GM23248 (cell line): ENCODE measurements at regions not wholly inside any gene's neighbourhood (a gene's known extent, or its start where the extent isn't known, plus 50 kb on each side); places are given as distances from the start of the nearest gene placed in this dataset.

Source experiments
- DNase-seq: peaks from one replicate; pipeline ENCODE4 v3.0.0-alpha.2; 2015
- H2AFZ ChIP-seq: fragments of 200-600 bp; sonication (generic); 2 replicates; pipeline ENCODE4 v1.6.1; 2016; ENCODE audit warnings: antibody characterized with exemption
- H3F3A ChIP-seq: fragments of 200-600 bp; sonication (generic); 2 replicates; pipeline ENCODE4 v1.6.1; 2016; ENCODE audit warnings: mild to moderate bottlenecking, antibody characterized with exemption, mixed run types; ENCODE audit not compliant: insufficient read depth
- H3K27ac ChIP-seq: fragments of 200-600 bp; sonication (generic); 2 replicates; pipeline ENCODE4 v1.5.1; 2016; ENCODE audit warnings: mild to moderate bottlenecking
- H3K27me3 ChIP-seq: fragments of 200-600 bp; sonication (generic); replicated peaks from 2 replicates; pipeline ENCODE4 v1.6.1; 2016; ENCODE audit warnings: mild to moderate bottlenecking; ENCODE audit not compliant: insufficient read depth
- H3K36me3 ChIP-seq: fragments of 200-600 bp; sonication (generic); 2 replicates; pipeline ENCODE4 v1.6.1; 2016; ENCODE audit warnings: low read depth, mild to moderate bottlenecking
- H3K4me1 ChIP-seq: fragments of 200-600 bp; sonication (generic); 2 replicates; pipeline ENCODE4 v1.6.1; 2016; ENCODE audit warnings: mild to moderate bottlenecking; ENCODE audit not compliant: insufficient read depth
- H3K4me2 ChIP-seq: fragments of 200-600 bp; sonication (generic); one replicate; pipeline ENCODE4 v1.6.1; 2016; ENCODE audit warnings: mild to moderate bottlenecking; ENCODE audit not compliant: unreplicated experiment
- H3K4me3 ChIP-seq: fragments of 200-600 bp; sonication (generic); 2 replicates; pipeline ENCODE4 v1.5.1; 2016; ENCODE audit warnings: mild to moderate bottlenecking
- H3K79me2 ChIP-seq: fragments of 200-600 bp; sonication (generic); 2 replicates; pipeline ENCODE4 v1.6.1; 2016; ENCODE audit warnings: mild to moderate bottlenecking; ENCODE audit not compliant: insufficient read depth
- H3K9ac ChIP-seq: fragments of 200-600 bp; sonication (generic); 2 replicates; pipeline ENCODE4 v1.6.1; 2016; ENCODE audit warnings: mild to moderate bottlenecking
- H3K9me2 ChIP-seq: fragments of 200-600 bp; sonication (generic); 2 replicates; pipeline ENCODE4 v1.6.1; 2016; ENCODE audit warnings: mixed run types, mild to moderate bottlenecking, moderate library complexity; ENCODE audit not compliant: insufficient read depth
- H3K9me3 ChIP-seq: fragments of 200-600 bp; sonication (generic); one replicate; pipeline ENCODE4 v1.6.1; 2017; ENCODE audit warnings: low read depth
- H4K20me1 ChIP-seq: fragments of 200-600 bp; sonication (generic); 2 replicates; pipeline ENCODE4 v1.6.0; 2016; ENCODE audit not compliant: insufficient read depth
- EZH2 ChIP-seq: fragments of 200-600 bp; sonication (generic); IDR thresholded peaks from 2 replicates; pipeline ENCODE4 v1.6.1; 2018; ENCODE audit warnings: antibody characterized with exemption, mild to moderate bottlenecking; ENCODE audit not compliant: insufficient read depth, poor library complexity, severe bottlenecking
- EZH2phosphoT487 ChIP-seq: fragments of 200-600 bp; sonication (generic); IDR thresholded peaks from 2 replicates; pipeline ENCODE4 v1.6.1; 2018; ENCODE audit warnings: antibody characterized with exemption, moderate library complexity, mild to moderate bottlenecking, low read depth; ENCODE audit not compliant: insufficient read depth
- WGBS, 2 experiments: methylation state at CpG; one replicate each; pipeline ENCODE4 v1.1.6; 2015 to 2017; ENCODE audit warnings: low lambda C conversion rate in 2 of 2, low coverage in 1 of 2; ENCODE audit errors: missing lambda C conversion rate in 2 of 2; 5-methylcytosine and 5-hydroxymethylcytosine counted together
- in situ Hi-C: fragments of 300-500 bp; cut with MboI; formaldehyde crosslinking; loops from 2 replicates; pipeline ENCODE4 v1.15.0; 2020

DNA sequence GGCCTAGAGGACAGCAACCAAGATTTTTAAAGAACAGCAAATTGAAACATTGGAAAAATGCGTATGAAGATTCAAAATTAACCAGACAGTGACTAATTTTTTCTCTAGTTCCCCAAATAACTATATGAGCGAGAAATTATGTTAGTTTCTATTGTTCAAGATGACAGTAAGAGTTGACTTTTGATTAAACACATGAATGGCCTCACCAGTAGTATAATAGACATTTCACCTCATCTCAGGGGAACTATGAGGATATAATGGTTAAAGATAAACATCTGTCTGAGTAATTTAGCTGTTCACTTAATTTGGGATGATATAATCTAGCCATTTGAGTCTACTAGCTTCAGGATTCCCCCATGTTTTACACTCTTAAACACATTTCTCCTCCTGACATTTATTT, 380.9 kb upstream of the NWD2 start:
- DNase-seq, result no peak
- H4K20me1 ChIP-seq, result no peaks in the 10 kb centered on the region
- no peaks in the 10 kb centered on the region for H3K36me3 ChIP-seq
- H3K27me3 ChIP-seq, result no peaks in the 10 kb centered on the region
- H3K27ac ChIP-seq, result no peak overlapping the region
- H3K4me3 ChIP-seq, result no peak overlapping the region
- in situ Hi-C loops, result no loop called here
- H3K4me1 ChIP-seq, result no peaks in the 10 kb centered on the region
- H2AFZ ChIP-seq, result no peak overlapping the region
- H3K9ac ChIP-seq, result no peak overlapping the region
- no peaks in the 10 kb centered on the region for H3F3A ChIP-seq
- no peaks in the 10 kb centered on the region for H3K79me2 ChIP-seq
- H3K4me2 ChIP-seq, result no peak overlapping the region
- H3K9me3 ChIP-seq, result no peaks in the 10 kb centered on the region
- no peak for TF ChIP-seq EZH2
- no peak for TF ChIP-seq EZH2phosphoT487
- WGBS, 2 experiments, result 3 to 8% methylated on average over 2 of the region's 2 CpGs
- no peaks in the 10 kb centered on the region for H3K9me2 ChIP-seq

GRCh38 chr4:36870121-36870520, 374.4 kb upstream of the NWD2 start:
- Histone ChIP-seq H3F3A (no peaks in the 10 kb centered on the region), H3K4me3 (no peak overlapping the region), H4K20me1 (no peaks in the 10 kb centered on the region), H2AFZ (no peak overlapping the region), H3K4me1 (no peaks in the 10 kb centered on the region), H3K9me2 (no peaks in the 10 kb centered on the region), H3K27me3 (no peaks in the 10 kb centered on the region), H3K4me2 (no peak overlapping the region), H3K27ac (no peak overlapping the region), H3K9ac (no peak overlapping the region), H3K36me3 (no peaks in the 10 kb centered on the region), H3K79me2 (no peaks in the 10 kb centered on the region), H3K9me3 (no peaks in the 10 kb centered on the region)
- in situ Hi-C loops, result no loop called here
- TF ChIP-seq EZH2phosphoT487 (no peak), EZH2 (no peak)
- no peak for DNase-seq

- Histone ChIP-seq H3F3A (no peaks in the 10 kb centered on the region), H3K36me3 (no peaks in the 10 kb centered on the region), H3K79me2 (no peaks in the 10 kb centered on the region), H3K27ac (no peak overlapping the region), H3K9ac (no peak overlapping the region), H3K4me1 (no peaks in the 10 kb centered on the region), H3K4me2 (no peak overlapping the region), H3K9me2 (no peaks in the 10 kb centered on the region), H3K27me3 (no peaks in the 10 kb centered on the region), H2AFZ (no peak overlapping the region), H3K4me3 (no peak overlapping the region), H3K9me3 (no peaks in the 10 kb centered on the region), H4K20me1 (no peaks in the 10 kb centered on the region)
- TF ChIP-seq EZH2phosphoT487 (no peak), EZH2 (no peak)
- no peak for DNase-seq
- in situ Hi-C loops, result no loop called here
- 2 to 4% methylated on average over 1 of the region's 1 CpG for WGBS, 2 experiments
These were observed 371.9 kb upstream of the NWD2 start for GRCh38 chr4:36872679-36873078.

DNA sequence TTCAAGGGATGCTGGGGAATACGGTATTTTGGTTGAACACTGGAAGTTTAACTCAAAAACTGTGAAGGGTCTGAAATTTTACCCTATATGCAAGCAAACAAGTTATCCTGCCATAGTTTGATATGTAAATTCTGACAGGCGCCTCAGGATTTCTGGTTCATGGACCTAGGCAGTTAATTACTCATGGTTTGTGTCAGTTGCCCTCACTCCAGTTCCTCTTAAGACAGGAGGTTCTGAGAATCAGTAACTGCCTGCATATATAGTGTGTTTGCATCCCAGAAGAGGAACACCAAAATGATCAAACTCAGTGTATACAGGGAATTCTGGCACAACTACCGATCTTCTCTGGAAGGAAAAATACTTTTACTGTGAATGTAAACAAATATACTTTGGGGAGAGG, 360.4 kb upstream of the NWD2 start:
- H3K4me1 ChIP-seq, result no peaks in the 10 kb centered on the region
- no peaks in the 10 kb centered on the region for H4K20me1 ChIP-seq
- H3K9me2 ChIP-seq, result no peaks in the 10 kb centered on the region
- H3K36me3 ChIP-seq, result no peaks in the 10 kb centered on the region
- DNase-seq, result no peak
- no peak overlapping the region for H3K4me2 ChIP-seq
- WGBS, 2 experiments, result 10 to 16% methylated on average over 3 of the region's 3 CpGs
- no peak overlapping the region for H3K9ac ChIP-seq
- H3K27ac ChIP-seq, result no peak overlapping the region
- no peaks in the 10 kb centered on the region for H3F3A ChIP-seq
- peaks cover 3% of the 10 kb centered on the region for H3K9me3 ChIP-seq
- in situ Hi-C loops, result no loop called here
- no peaks in the 10 kb centered on the region for H3K79me2 ChIP-seq
- H2AFZ ChIP-seq, result no peak overlapping the region
- TF ChIP-seq EZH2phosphoT487 (no peak), EZH2 (no peak)
- no peak overlapping the region for H3K4me3 ChIP-seq
- no peaks in the 10 kb centered on the region for H3K27me3 ChIP-seq

DNA sequence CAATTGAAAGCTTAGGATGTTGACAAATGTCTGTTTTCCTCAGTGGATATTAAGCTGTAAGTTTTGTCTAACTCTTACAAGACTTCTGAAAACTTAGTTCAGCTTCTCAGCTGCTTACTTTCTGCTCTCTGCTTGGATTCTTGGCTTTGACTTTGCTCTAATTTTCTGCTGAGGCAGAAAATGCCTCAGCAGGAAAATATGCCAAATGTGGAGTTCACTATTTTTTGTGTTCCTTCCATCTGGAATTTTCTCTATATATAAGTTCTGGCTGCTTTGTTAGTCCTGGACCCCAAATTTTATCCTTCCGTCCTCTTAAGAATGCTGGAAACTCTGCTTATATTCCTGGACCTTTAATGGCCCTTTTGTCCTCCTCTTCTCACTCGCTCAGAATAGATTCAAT, 352.6 kb upstream of the NWD2 start:
- no peaks in the 10 kb centered on the region for H4K20me1 ChIP-seq
- H2AFZ ChIP-seq, result no peak overlapping the region
- H3F3A ChIP-seq, result no peaks in the 10 kb centered on the region
- H3K4me3 ChIP-seq, result no peak overlapping the region
- WGBS, 2 experiments, result 1 to 6% methylated on average over 2 of the region's 2 CpGs
- H3K9me2 ChIP-seq, result no peaks in the 10 kb centered on the region
- H3K36me3 ChIP-seq, result no peaks in the 10 kb centered on the region
- no peaks in the 10 kb centered on the region for H3K4me1 ChIP-seq
- TF ChIP-seq EZH2phosphoT487 (no peak), EZH2 (no peak)
- no peaks in the 10 kb centered on the region for H3K9me3 ChIP-seq
- no peak overlapping the region for H3K4me2 ChIP-seq
- no peak for DNase-seq
- H3K27me3 ChIP-seq, result no peaks in the 10 kb centered on the region
- in situ Hi-C loops, result no loop called here
- H3K27ac ChIP-seq, result no peak overlapping the region
- no peak overlapping the region for H3K9ac ChIP-seq
- H3K79me2 ChIP-seq, result no peaks in the 10 kb centered on the region
